Adrenal gland (tissue), 9 donors: ENCODE measurements at regions not wholly inside any gene's neighbourhood (a gene's known extent, or its start where the extent isn't known, plus 50 kb on each side); places are given as distances from the start of the nearest gene placed in this dataset.
"Not testable (repeated sequence)": the region's sequence is repeated elsewhere in the genome, so short reads cannot be mapped to it uniquely, and the experiment has no call there.

Experiments used
- DNase-seq, 7 donors: peaks; one replicate each; pipeline ENCODE4 v3.0.0-alpha.2; 2019 to 2020
- H3K27ac ChIP-seq, 5 donors: fragments of 200-600 bp; sonication (generic) in 4 of 5; 1 replicate in 3 of 5; 2 replicates in 2 of 5; pipeline versions ENCODE4 v1.5.1 to v1.8.0; 2016 to 2020; ENCODE audit warnings: mild to moderate bottlenecking in 1 of 5
- H3K27me3 ChIP-seq: fragments of 200-600 bp; 2 replicates; pipeline ENCODE4 v1.8.0; 2021
- H3K36me3 ChIP-seq, 2 donors: fragments of 200-600 bp; replicated peaks in 1 of 2; 1 replicate in 1 of 2; 2 replicates in 1 of 2; pipeline versions ENCODE4 v1.5.1 to v1.8.0; 2018 to 2022
- H3K4me1 ChIP-seq, 2 donors: fragments of 200-600 bp; replicated peaks in 1 of 2; 1 replicate in 1 of 2; 2 replicates in 1 of 2; pipeline versions ENCODE4 v1.5.1 to v1.8.0; 2018 to 2021
- H3K4me3 ChIP-seq, 4 donors: fragments of 200-600 bp; sonication (generic) in 3 of 4; one replicate each; pipeline ENCODE4 v1.5.1; 2016 to 2018
- H3K9me3 ChIP-seq, 3 donors: fragments of 200-600 bp; sonication (generic) in 1 of 3; replicated peaks in 1 of 3; 1 replicate in 2 of 3; 2 replicates in 1 of 3; pipeline versions ENCODE4 v1.5.1 to v1.8.0; 2016 to 2021
- POLR2A ChIP-seq, 2 donors: fragments of 450-650 bp; IDR thresholded peaks; one replicate each; pipeline ENCODE4 v1.6.1; 2017; ENCODE audit warnings: antibody characterized with exemption in 2 of 2, mild to moderate bottlenecking in 2 of 2, moderate library complexity in 1 of 2
- whole genome bisulfite sequencing, 4 donors: extraction: QIAGEN DNeasy Blood & Tissue Kit in 2 of 4; methylation state at CpG; one replicate each; pipeline versions ENCODE4 v1.1.5 to v1.1.7; 2013 to 2017; 5-methylcytosine and 5-hydroxymethylcytosine counted together
- intact Hi-C, 2 donors: fragments of 100-400 bp; cut with DNase I; formaldehyde crosslinking; loops; one replicate each; pipeline versions ENCODE4 v1.14.1 to v1.15.0; 2022 to 2023
- TF ChIP-seq, protein P1 (sequence below), 6 experiments: fragments of 450-650 bp in 4 of 6; fragments of 200-600 bp in 2 of 6; sonication (generic) in 1 of 6; IDR thresholded peaks; 1 replicate in 5 of 6; 2 replicates in 1 of 6; pipeline versions ENCODE4 v1.5.1 to v1.8.0; 2016 to 2021; ENCODE audit warnings: antibody characterized with exemption in 6 of 6, mild to moderate bottlenecking in 2 of 6, moderate library complexity in 1 of 6
- donor health status: healthy with polysubstance abuse.
- donor health status: Bipolar disorder and iron deficiency.
- donor health status: DM: yes; HTN: yes; CAD: no.
- donor health status: DM: no; HTN: no; CAD: no.
- donor health status: DM: no; HTN: no; CAD: no.

DNA sequence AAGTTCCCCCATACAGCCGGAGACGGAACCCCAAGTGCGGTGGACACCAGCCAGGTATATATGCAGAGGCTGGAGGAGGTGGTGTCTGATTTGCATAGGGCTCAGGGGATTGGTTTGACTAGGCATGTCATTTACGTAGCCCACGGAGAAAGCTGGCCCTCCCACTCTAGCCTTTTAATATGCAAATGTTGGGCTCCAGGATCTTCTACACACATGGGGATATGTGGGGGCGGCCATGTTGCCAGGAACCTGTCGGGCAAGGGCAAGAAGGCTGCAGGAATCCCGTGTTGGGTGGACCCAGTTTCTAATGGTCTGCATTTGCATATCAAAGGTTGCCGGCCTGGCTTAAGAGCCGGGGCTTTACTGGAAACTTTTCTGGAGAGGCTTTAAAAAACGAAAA, 57.4 kb downstream of the FTHL17 start:
- H3K4me1 ChIP-seq, DNase-seq, H3K27me3 ChIP-seq, intact Hi-C loops, H3K36me3 ChIP-seq, H3K9me3 ChIP-seq, H3K4me3 ChIP-seq, H3K27ac ChIP-seq: not testable (repeated sequence)
- 74 to 91% (median 79%) methylated on average over 8 to 11 of the region's 11 CpGs for WGBS, 4 donors

DNA sequence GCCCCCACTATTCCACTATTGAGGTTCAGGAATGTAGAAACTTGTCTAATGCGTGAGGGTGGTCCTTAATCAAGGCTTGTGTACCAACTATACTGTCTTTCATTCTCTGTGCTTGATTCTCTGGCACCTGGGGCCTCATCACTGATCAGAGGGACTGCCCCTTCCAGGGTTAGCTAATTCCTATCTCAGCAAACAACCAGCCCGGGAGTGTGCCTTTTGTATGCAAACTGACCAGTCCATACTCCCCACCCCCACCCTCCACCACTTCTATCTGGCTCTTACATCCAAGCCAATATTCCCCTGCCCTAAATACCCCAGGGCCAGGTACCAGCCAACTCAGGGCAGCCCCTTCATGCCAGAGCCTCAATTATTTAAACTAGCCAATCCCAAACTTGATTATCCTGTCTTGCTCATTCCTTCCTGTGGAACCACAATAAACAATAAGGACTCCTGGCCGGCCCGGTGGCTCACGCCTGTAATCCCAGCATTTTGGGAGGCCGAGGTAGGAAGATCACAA, 59.3 kb downstream of the FTHL17 start:
- no peaks in the 10 kb centered on the region for H3K36me3 ChIP-seq
- intact Hi-C loops: no loop called here
- 70 to 82% (median 80%) methylated on average over 6 of the region's 6 CpGs for WGBS, 4 donors

DNA sequence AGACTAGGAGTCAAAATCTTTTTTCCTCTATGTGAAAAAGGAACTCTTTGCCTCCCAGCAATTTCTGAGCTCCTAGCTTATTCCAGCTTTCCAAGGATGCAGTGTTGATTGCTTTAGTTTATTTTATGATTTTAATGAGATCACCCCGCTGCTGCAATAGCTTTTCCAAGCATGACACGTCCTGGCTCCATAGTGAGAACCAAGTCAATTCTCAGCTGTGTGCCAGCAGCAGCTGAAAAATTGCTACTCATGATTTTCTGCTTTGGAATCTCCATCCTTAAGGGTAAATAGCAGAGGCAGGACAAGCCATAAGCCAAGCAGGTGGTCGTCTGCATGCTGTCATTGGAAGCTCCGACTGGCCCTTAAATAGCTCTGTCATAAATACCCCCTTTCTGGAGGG, 64.5 kb downstream of the FTHL17 start:
- H3K36me3 ChIP-seq: no peaks in the 10 kb centered on the region
- no peaks in the 10 kb centered on the region for H3K4me1 ChIP-seq
- H3K4me3 ChIP-seq: no peak overlapping the region
- intact Hi-C loops: no loop called here
- H3K27me3 ChIP-seq: peaks cover 13% of the 10 kb centered on the region
- WGBS, 4 donors: 55 to 86% (median 65%) methylated on average over 1 to 4 of the region's 4 CpGs
- no peak for DNase-seq
- H3K9me3 ChIP-seq: no peaks in the 10 kb centered on the region
- H3K27ac ChIP-seq: no peak overlapping the region
- TF ChIP-seq, protein P1, sequence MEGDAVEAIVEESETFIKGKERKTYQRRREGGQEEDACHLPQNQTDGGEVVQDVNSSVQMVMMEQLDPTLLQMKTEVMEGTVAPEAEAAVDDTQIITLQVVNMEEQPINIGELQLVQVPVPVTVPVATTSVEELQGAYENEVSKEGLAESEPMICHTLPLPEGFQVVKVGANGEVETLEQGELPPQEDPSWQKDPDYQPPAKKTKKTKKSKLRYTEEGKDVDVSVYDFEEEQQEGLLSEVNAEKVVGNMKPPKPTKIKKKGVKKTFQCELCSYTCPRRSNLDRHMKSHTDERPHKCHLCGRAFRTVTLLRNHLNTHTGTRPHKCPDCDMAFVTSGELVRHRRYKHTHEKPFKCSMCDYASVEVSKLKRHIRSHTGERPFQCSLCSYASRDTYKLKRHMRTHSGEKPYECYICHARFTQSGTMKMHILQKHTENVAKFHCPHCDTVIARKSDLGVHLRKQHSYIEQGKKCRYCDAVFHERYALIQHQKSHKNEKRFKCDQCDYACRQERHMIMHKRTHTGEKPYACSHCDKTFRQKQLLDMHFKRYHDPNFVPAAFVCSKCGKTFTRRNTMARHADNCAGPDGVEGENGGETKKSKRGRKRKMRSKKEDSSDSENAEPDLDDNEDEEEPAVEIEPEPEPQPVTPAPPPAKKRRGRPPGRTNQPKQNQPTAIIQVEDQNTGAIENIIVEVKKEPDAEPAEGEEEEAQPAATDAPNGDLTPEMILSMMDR (IDR thresholded peaks at IDR 0.05): no peak
- TF ChIP-seq POLR2A (IDR thresholded peaks at IDR 0.05): no peak

More for the DNA sequence above, 59.3 kb downstream of the FTHL17 start:
- H3K4me1 ChIP-seq: no peaks in the 10 kb centered on the region
- DNase-seq: no peak
- peaks cover 6% of the 10 kb centered on the region for H3K27me3 ChIP-seq
- H3K4me3 ChIP-seq: no peak overlapping the region
- TF ChIP-seq, protein P1 (IDR thresholded peaks at IDR 0.05): no peak
- no peak for TF ChIP-seq POLR2A (IDR thresholded peaks at IDR 0.05)
- H3K9me3 ChIP-seq: no peaks in the 10 kb centered on the region
- no peak overlapping the region for H3K27ac ChIP-seq

DNA sequence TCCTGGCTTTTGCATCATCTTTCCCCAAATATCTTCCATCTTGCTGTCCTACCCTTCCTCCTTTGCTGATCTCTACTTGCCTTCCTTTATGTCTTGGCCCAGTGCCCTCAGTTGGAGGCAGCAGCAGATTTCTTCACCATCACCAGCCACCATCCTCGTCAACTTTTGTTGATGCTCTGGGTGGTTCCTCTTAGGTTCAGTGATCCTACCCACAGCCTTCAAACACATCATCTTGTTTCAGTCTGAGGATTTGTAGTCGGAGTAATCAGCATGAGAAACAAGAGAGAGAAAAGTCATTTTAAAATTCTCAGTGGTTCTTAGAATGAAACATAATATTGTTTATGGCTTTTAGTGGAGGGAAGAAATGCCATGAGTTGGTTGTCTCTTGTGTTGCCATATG, 65.8 kb downstream of the FTHL17 start:
- H3K9me3 ChIP-seq: no peaks in the 10 kb centered on the region
- H3K27ac ChIP-seq: no peak overlapping the region
- H3K4me3 ChIP-seq: no peak overlapping the region
- no peak for DNase-seq
- H3K36me3 ChIP-seq: no peaks in the 10 kb centered on the region
- H3K4me1 ChIP-seq: no peaks in the 10 kb centered on the region
- peaks cover 13% of the 10 kb centered on the region for H3K27me3 ChIP-seq
- intact Hi-C loops: no loop called here
- TF ChIP-seq POLR2A (IDR thresholded peaks at IDR 0.05): no peak
- TF ChIP-seq, protein P1 (IDR thresholded peaks at IDR 0.05): no peak
- WGBS, 4 donors: 65 to 75% (median 70%) methylated on average over 2 of the region's 2 CpGs

DNA sequence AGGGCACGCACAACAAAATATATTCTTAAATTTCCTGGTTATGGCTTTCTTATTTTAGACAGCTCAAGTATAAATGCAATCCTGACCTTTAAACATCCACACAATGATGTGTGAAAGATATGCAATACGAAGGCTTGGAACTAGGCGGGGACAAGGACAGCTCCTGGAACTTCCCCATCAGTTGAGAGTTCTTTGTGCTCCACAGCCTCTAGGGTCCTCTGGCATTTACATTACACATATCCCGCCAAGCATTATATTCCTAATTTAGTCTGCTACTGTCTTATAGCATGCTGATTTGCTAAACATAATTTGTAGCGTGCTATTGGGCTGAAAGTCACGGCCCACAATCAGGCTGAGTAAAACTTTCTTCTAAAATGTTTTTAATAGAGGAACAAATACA, 74.4 kb downstream of the FTHL17 start:
- 49 to 57% (median 52%) methylated on average over 6 of the region's 6 CpGs for WGBS, 4 donors
- intact Hi-C loops: no loop called here
- H3K27ac ChIP-seq: no peak overlapping the region
- TF ChIP-seq, protein P1 (IDR thresholded peaks at IDR 0.05): no peak
- DNase-seq: no peak
- H3K4me1 ChIP-seq: no peaks in the 10 kb centered on the region
- no peak overlapping the region for H3K4me3 ChIP-seq
- H3K36me3 ChIP-seq: no peaks in the 10 kb centered on the region
- no peaks in the 10 kb centered on the region for H3K9me3 ChIP-seq
- H3K27me3 ChIP-seq: peaks cover 14% of the 10 kb centered on the region
